ENCODE measurements at regions not wholly inside any gene's neighbourhood (a gene's known extent, or its start where the extent isn't known, plus 50 kb on each side); places are given as distances from the start of the nearest gene placed in this dataset.
A peak's percentile ranks its signal among the peaks of the same experiment; 100 is the strongest.

DNA sequence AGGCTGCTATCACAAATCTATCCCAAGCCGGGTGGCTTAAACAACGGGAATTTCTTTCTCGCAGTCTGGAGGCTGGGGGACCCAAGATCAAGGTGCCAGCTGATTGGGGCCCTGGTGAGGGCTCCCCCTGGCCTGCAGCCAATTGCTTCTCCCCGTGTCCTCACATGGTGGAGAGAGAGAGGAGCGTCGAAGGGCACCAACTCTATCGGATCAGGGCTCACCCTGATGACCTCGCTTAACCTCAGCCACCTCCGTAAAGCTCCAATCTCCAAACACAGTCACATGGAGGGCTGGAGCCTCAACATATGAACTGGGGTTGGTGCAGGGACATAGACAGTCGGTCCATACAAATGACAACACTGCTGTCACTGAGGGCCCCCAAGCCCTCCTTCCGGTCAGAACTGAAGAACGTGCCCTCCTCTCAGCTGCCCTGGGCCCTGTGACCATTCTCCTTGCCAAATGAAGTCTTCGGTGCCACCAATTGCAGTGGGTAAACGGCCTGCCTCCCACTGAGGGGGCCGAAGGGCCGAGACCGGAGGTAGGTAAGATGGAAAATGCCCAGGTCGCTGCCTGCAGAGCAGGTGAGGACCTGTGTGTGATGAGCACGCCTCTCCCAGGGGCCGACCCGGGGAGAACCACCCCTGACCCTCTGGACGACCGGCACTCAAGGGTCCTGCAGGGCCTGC is 211.0 kb downstream of the TOMM20 start:
- Histone ChIP-seq H3K4me3 (no peak overlapping the region), H3K27ac (peak overlapping the region; percentile 75 to 90)
- DNase-seq (ENCODE audit: low spot score): no peak
- TF ChIP-seq, protein P1, sequence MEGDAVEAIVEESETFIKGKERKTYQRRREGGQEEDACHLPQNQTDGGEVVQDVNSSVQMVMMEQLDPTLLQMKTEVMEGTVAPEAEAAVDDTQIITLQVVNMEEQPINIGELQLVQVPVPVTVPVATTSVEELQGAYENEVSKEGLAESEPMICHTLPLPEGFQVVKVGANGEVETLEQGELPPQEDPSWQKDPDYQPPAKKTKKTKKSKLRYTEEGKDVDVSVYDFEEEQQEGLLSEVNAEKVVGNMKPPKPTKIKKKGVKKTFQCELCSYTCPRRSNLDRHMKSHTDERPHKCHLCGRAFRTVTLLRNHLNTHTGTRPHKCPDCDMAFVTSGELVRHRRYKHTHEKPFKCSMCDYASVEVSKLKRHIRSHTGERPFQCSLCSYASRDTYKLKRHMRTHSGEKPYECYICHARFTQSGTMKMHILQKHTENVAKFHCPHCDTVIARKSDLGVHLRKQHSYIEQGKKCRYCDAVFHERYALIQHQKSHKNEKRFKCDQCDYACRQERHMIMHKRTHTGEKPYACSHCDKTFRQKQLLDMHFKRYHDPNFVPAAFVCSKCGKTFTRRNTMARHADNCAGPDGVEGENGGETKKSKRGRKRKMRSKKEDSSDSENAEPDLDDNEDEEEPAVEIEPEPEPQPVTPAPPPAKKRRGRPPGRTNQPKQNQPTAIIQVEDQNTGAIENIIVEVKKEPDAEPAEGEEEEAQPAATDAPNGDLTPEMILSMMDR (IDR thresholded peaks at IDR 0.05): no peak

DNA sequence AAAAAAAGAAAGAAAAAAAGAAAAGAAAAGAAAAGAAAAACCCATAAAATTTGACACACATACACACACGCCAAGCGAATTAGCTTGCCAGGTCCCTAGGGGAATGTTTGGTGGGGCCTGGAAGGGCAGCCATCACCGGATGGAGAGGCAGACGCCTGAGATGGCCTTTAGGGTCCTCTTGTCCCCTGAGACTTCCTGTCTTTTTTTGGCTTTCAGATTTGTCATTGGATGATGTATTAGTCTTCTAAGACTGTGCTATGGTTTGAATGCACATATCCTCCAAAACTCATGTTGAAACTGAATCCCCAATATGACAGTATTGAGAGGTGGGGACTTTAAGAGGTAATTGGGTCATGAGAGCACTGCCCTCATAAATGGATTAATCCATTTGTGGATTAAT is 211.8 kb downstream of the TOMM20 start:
- TF ChIP-seq, protein P1 (IDR thresholded peaks at IDR 0.05): no peak
- DNase-seq (ENCODE audit: low spot score): no peak
- H3K4me3 ChIP-seq: no peak overlapping the region
- H3K27ac ChIP-seq: peak overlapping the region; percentile 75 to 90

DNA sequence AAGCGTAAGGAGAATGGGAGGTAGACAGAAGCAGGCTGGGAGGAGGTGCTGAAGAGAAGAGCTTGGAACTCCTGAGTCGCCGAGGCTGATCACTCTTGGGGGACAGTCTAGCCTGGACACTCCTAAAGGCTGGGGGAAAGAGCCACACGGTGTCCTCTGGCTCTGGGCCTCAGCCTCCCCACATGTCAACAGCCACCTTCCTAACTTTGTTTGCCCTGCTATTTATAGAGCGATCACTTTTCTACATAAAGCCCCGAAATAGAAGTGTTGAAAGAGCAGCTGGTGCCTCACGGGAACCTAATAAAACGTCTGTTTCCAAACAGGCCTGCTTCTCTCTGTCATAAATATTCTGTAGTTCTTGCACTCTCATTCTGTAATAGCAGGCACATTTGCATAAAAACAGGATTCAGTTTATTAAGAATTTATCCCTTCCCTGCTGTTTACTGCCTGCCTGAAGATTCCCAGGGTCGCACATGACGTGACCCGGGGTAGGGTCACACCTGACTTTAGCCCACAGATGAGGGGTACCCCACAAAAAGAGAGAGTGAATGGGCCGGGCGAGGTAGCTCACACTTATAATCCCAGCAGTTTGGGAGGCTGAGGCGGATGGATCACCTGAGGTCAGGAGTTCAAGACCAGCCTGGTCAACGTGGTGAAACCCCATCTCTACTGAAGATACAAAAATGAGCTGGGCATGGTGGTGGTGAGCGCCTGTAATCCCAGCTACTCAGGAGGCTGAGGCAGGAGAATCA is 212.5 kb downstream of the TOMM20 start:
- peak overlapping the region; percentile 89 to 90 for H3K27ac ChIP-seq
- no peak for DNase-seq (ENCODE audit: low spot score)
- TF ChIP-seq, protein P1 (IDR thresholded peaks at IDR 0.05): no peak
- H3K4me3 ChIP-seq: no peak overlapping the region

DNA sequence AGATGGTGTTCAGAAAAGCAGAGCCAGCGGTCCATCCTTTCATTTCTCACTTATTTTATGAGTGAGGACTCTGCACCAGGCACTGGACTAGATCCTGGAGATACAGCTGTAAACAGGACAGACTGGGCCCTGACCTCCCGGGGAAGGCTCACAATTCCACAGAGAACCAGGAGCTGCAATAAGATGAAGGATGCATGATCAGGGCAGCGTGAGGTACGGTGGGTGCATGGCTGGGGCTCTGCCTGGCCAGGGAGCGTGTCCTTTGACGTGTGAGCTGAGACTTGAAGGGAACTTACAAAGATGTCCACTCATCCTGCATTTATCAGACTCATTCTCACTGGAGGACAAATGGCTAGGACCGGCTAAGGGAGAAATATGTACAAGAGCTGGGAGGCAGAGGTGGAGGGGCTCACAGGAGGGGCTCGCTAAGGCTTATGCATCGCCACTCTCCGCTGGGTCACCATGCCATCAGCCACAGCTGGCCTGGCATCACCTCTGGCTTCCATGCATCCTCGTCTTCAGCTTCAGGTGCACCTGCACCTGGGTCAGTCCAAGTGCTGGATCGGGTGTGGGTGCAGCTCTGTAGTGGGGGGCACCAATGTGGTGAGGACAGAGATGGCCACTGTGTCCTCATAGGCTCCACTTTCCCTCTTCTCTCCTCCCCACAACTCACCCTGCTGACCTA is 213.9 kb downstream of the TOMM20 start:
- H3K4me3 ChIP-seq: no peak overlapping the region
- no peak for DNase-seq (ENCODE audit: low spot score)
- peak overlapping the region; percentile 89 to 90 for H3K27ac ChIP-seq
- TF ChIP-seq, protein P1 (IDR thresholded peaks at IDR 0.05): no peak

DNA sequence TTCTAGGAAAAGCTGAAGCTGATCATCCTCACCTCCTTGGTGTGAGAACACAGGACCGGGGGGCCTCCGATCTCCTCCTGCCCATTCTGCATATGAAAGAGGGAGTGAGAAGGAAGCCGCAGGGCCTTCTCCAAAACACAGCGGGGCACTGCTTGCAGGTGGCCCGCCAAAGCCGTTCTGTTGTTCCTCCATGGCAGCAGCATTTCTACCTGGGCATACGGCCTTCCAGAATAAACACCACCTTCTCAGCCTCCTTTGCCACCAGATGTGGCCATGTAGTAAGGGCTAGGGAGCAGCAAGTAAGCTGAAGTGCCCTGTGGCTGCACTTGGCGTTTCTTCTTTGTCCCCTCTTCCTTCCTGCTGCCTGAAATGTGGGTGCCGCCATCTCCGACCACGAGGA is 214.9 kb downstream of the TOMM20 start:
- DNase-seq (ENCODE audit: low spot score): no peak
- peak overlapping the region; percentile 89 to 90 for H3K27ac ChIP-seq
- TF ChIP-seq, protein P1 (IDR thresholded peaks at IDR 0.05): no peak
- no peak overlapping the region for H3K4me3 ChIP-seq

DNA sequence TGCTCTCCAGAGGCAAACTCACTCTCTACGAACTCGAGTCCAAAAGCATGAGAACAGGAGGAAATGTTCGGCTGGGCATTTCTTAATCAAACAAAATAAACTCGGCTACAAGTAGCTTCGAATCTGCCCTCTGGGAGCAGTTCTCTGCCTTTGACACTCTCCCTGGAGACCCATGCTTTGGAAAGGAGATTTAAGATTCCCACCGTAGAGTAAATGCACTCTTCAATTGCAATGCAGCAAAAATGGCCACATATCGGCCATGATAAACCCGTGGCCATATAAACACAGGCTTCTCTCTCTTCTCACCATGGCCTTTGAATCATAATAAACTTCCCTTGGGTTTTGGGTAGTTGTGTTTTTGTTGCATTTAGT is 215.4 kb downstream of the TOMM20 start:
- TF ChIP-seq, protein P1 (IDR thresholded peaks at IDR 0.05): no peak
- peak overlapping the region; percentile 41 for H3K4me3 ChIP-seq
- no peak for DNase-seq (ENCODE audit: low spot score)
- peak overlapping the region; percentile 89 to 90 for H3K27ac ChIP-seq
